Ascending aorta (tissue), 2 donors: ENCODE measurements at regions not wholly inside any gene's neighbourhood (a gene's known extent, or its start where the extent isn't known, plus 50 kb on each side); places are given as distances from the start of the nearest gene placed in this dataset.

Experiments used
- DNase-seq, 2 donors: peaks; one replicate each; pipeline ENCODE4 v3.0.0-alpha.2; 2019; ENCODE audit warnings: low spot score in 2 of 2
- H3K27ac ChIP-seq, 2 donors: fragments of 200-600 bp; sonication (generic); one replicate each; pipeline ENCODE4 v1.5.1; 2016 to 2017; ENCODE audit warnings: mild to moderate bottlenecking in 1 of 2
- H3K27me3 ChIP-seq: fragments of 200-600 bp; sonication (generic); one replicate; pipeline ENCODE4 v1.5.1; 2017
- H3K36me3 ChIP-seq, 2 donors: fragments of 200-600 bp; sonication (generic); one replicate each; pipeline ENCODE4 v1.5.1; 2016
- H3K4me1 ChIP-seq, 2 donors: fragments of 200-600 bp; sonication (generic); one replicate each; pipeline ENCODE4 v1.5.1; 2016 to 2017; ENCODE audit warnings: mild to moderate bottlenecking in 1 of 2
- H3K4me3 ChIP-seq, 2 donors: fragments of 200-600 bp; sonication (generic); one replicate each; pipeline ENCODE4 v1.5.1; 2016 to 2017; ENCODE audit warnings: mild to moderate bottlenecking in 1 of 2
- H3K9me3 ChIP-seq, 2 donors: fragments of 200-600 bp; sonication (generic); one replicate each; pipeline ENCODE4 v1.5.1; 2016
- intact Hi-C: fragments of 100-400 bp; cut with DNase I; formaldehyde crosslinking; loops from one replicate; pipeline ENCODE4 v1.15.1; 2023
- TF ChIP-seq, protein P1 (sequence below), 3 experiments: fragments of 200-600 bp in 2 of 3; fragments of 450-650 bp in 1 of 3; sonication (generic) in 2 of 3; IDR thresholded peaks; one replicate each; pipeline ENCODE4 v1.5.1; 2016 to 2019; ENCODE audit warnings: antibody characterized with exemption in 3 of 3, mild to moderate bottlenecking in 1 of 3, moderate library complexity in 1 of 3

DNA sequence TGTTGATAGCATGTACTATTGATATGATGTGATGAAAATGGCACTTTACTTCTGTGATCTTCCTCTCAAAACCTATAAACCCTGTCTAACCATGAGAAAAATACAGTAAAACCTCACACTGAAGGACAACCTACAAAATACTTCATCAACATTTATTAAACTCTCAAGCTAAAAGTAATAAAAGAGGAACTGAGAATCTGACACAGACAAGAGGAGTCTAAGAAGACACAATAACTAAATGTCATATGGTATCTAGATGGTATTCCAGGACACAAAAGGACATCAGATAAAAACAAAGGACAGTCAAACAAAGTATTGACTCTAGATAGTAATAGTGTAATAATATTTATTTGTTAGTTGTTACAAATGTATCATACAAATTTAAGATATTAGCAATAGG lies 655.3 kb downstream of the SH3BGRL start:
- DNase-seq, result no peak
- H3K27ac ChIP-seq, result no peak overlapping the region
- H3K27me3 ChIP-seq, result no peaks in the 10 kb centered on the region
- no peaks in the 10 kb centered on the region for H3K36me3 ChIP-seq
- no peak overlapping the region for H3K4me3 ChIP-seq
- intact Hi-C loops, result no loop called here
- TF ChIP-seq, protein P1, sequence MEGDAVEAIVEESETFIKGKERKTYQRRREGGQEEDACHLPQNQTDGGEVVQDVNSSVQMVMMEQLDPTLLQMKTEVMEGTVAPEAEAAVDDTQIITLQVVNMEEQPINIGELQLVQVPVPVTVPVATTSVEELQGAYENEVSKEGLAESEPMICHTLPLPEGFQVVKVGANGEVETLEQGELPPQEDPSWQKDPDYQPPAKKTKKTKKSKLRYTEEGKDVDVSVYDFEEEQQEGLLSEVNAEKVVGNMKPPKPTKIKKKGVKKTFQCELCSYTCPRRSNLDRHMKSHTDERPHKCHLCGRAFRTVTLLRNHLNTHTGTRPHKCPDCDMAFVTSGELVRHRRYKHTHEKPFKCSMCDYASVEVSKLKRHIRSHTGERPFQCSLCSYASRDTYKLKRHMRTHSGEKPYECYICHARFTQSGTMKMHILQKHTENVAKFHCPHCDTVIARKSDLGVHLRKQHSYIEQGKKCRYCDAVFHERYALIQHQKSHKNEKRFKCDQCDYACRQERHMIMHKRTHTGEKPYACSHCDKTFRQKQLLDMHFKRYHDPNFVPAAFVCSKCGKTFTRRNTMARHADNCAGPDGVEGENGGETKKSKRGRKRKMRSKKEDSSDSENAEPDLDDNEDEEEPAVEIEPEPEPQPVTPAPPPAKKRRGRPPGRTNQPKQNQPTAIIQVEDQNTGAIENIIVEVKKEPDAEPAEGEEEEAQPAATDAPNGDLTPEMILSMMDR (IDR thresholded peaks at IDR 0.05), result no peak
- H3K4me1 ChIP-seq, result no peaks in the 10 kb centered on the region
- H3K9me3 ChIP-seq, result peaks cover 0 to 5% of the 10 kb centered on the region in 2 donors

- Histone ChIP-seq H3K4me3 (no peak overlapping the region), H3K36me3 (no peaks in the 10 kb centered on the region), H3K27me3 (no peaks in the 10 kb centered on the region), H3K27ac (no peak overlapping the region), H3K9me3 (peaks cover 0 to 6% of the 10 kb centered on the region in 2 donors), H3K4me1 (no peaks in the 10 kb centered on the region)
- TF ChIP-seq, protein P1 (IDR thresholded peaks at IDR 0.05), result no peak
- DNase-seq, result no peak
- intact Hi-C loops, result no loop called here
These were observed 665.0 kb downstream of the SH3BGRL start for GRCh38 chrX:81866873-81867272.

DNA sequence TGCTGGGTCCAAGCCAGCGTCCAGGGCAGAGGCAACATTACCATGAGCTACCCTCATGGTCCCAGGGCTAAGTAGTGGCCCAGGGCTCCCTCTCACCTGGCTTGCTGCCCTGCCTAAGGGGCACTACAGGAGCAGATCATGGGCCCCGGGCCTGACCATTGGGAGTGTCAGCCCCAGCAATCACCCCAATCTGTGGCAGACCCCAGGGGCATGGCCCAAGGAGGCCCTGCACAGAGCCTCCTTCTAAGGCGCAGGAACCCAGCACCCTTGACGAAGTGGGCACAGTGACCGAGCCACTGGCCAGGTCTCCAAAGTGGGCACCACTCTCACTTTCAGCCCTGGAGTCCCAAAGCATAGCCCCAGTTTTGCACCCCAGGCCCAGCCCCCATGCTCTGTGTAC lies 667.1 kb downstream of the SH3BGRL start:
- no peak for DNase-seq
- H3K36me3 ChIP-seq, result no peaks in the 10 kb centered on the region
- intact Hi-C loops, result no loop called here
- no peaks in the 10 kb centered on the region for H3K27me3 ChIP-seq
- no peak overlapping the region for H3K27ac ChIP-seq
- peaks cover 0 to 6% of the 10 kb centered on the region in 2 donors for H3K9me3 ChIP-seq
- H3K4me1 ChIP-seq, result no peaks in the 10 kb centered on the region
- TF ChIP-seq, protein P1 (IDR thresholded peaks at IDR 0.05), result no peak
- no peak overlapping the region for H3K4me3 ChIP-seq

DNA sequence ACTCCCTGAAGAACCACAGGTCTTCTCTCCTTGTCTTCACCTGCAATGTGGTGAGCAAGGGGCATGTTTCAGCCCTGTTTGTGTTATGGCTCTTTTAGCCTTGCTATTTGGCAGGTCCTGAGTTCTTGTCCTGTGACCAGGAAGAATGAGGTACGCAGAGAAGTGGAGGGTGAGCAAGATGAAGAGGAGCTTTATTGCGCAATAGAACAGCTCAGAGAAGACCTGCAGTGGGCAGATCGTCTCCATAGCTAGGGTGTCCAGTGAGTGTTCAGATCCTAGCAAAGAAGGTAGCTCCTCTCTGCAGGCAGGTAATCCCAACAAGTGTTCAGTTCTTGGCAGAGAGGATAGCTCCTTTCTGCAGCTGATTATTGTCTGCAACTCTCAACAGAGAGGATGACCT lies 672.9 kb downstream of the SH3BGRL start:
- Histone ChIP-seq H3K9me3 (peaks cover 0 to 6% of the 10 kb centered on the region in 2 donors), H3K36me3 (no peaks in the 10 kb centered on the region), H3K27me3 (no peaks in the 10 kb centered on the region), H3K4me3 (no peak overlapping the region), H3K4me1 (no peaks in the 10 kb centered on the region), H3K27ac (no peak overlapping the region)
- TF ChIP-seq, protein P1 (IDR thresholded peaks at IDR 0.05), result no peak
- no peak for DNase-seq
- intact Hi-C loops, result no loop called here

DNA sequence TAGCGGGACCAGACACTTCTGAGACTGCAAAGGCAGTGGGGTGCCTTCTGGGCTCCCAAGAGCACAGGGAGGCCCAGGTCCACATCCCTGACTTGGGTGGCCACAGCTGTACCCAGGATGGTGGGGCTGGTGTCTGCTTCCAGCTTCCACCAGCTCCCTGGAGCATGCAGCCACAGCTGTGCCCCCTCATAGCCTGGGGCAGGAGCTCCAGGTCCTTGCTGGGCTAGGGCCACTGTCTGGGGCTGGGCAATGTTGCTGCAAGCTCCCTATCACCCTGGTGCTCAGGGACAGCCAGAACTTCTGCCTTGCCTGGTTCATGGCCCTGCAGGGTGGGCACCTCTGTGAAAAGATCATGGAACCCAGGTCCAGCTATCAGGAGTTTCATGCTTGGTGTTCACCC lies 673.9 kb downstream of the SH3BGRL start:
- no peaks in the 10 kb centered on the region for H3K4me1 ChIP-seq
- intact Hi-C loops, result no loop called here
- TF ChIP-seq, protein P1 (IDR thresholded peaks at IDR 0.05), result no peak
- H3K4me3 ChIP-seq, result no peak overlapping the region
- peaks cover 0 to 6% of the 10 kb centered on the region in 2 donors for H3K9me3 ChIP-seq
- DNase-seq, result no peak
- H3K27me3 ChIP-seq, result no peaks in the 10 kb centered on the region
- H3K27ac ChIP-seq, result no peak overlapping the region
- no peaks in the 10 kb centered on the region for H3K36me3 ChIP-seq

- intact Hi-C loops, result no loop called here
- no peaks in the 10 kb centered on the region for H3K27me3 ChIP-seq
- no peak overlapping the region for H3K27ac ChIP-seq
These were observed 674.5 kb downstream of the SH3BGRL start for GRCh38 chrX:81876437-81876836.

More at GRCh38 chrX:81876437-81876836, 674.5 kb downstream of the SH3BGRL start:
- Histone ChIP-seq H3K9me3 (peaks cover 0 to 4% of the 10 kb centered on the region in 2 donors), H3K4me1 (no peaks in the 10 kb centered on the region), H3K36me3 (no peaks in the 10 kb centered on the region), H3K4me3 (no peak overlapping the region)
- TF ChIP-seq, protein P1 (IDR thresholded peaks at IDR 0.05), result no peak
- DNase-seq, result no peak
